GM19455 (cell line): ENCODE measurements at regions not wholly inside any gene's neighbourhood (a gene's known extent, or its start where the extent isn't known, plus 50 kb on each side); places are given as distances from the start of the nearest gene placed in this dataset.
"Not testable (repeated sequence)": the region's sequence is repeated elsewhere in the genome, so short reads cannot be mapped to it uniquely, and the experiment has no call there.

Experiments
- ATAC-seq: cut with Tn5 transposase; IDR thresholded peaks from one replicate; pipeline ENCODE4 v1.9.1; 2021; ENCODE audit not compliant: unreplicated experiment

DNA sequence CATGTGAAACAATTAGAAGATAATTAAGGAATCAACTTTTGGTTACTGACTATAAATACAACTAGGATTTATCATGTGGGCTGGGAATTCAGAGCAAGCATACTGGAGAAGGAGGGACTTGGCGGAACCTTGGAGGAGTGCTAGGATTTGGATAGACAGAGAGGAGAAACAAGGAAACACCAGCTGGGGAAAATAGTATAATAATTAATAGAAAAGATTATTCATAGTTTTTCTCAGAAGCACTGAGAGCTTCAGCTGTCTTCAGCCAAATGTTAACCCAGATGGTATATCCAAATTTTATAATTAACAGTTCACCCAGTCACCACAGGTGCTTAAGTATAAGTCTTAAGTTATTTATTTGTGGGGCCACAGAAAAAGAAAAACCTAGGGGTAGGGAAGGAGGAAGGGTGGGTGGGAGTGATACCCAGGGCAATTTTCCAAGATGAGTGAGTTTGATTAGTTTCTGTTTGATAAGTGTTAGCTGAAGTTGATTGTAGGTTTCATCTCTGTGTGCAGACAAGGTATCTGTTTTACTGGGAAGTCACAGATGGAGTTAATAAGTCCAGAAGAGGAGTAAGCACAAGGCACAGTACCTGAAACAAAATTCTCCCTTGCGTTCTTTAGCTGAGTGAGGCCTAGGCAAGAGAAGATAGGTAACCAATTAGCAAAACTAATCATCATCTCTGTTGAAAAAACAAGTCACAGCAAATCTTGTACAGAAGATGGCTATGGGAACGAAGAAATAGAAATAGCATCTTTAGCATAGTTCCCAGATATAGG, 175.5 kb downstream of the TFAP2B start:
- no peak for ATAC-seq

DNA sequence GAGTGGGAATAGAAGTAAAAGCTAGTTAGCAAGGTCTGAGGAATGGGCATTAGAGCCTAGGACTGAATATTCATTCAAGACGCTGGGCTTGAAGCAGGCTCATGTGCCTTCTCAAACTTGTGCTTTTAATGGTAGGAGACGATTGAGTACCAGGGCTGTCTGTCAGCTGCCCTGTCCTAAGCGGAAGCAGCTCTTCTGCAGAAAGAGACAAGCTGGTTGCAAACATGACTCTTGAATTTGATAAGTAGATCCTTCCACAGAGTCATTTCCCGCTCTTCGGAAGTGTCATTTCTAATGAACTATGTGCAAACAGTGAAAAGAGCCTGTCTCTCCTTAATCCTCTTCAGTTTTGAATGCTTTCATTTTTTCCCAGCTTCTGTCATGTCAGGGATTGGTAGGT, 176.4 kb downstream of the TFAP2B start:
- no peak for ATAC-seq

DNA sequence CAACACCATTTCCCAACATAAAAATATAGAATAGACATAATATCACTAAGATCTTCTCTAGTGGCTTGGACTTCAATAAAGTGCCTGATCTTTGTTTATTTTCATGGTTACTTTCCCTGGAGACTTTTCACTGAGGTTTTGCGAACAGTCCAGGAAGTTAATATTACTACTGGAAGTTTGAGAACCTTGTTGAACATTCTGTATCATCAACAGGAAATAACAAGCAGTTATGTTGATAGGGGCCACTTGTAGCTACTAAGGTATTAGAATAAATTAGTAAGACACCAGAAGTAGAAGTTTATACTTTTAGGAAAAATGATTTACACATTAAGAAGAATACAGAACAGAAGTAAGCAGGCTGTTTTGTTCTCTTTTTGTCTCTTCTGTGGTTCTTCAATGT, 180.2 kb downstream of the TFAP2B start:
- no peak for ATAC-seq

DNA sequence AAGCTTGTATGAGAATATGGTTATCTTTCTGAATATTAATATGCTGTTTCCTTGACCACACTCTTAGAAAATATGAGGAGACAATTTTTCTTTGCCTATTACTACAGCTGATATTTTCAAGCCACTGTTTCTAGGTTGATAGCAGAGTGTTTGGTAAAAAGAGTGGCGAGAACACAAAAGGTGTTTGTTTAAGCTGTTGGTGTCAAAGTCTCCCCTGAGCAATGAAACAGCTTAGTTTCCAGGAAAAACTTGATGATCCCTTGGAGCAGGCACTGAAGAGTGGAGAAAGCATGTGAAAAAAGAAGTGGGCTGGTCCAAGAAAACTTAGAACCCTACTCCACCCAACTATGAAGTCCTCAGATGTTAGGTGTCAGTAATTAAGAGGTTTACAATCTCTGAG, 182.7 kb downstream of the TFAP2B start:
- ATAC-seq = no peak

DNA sequence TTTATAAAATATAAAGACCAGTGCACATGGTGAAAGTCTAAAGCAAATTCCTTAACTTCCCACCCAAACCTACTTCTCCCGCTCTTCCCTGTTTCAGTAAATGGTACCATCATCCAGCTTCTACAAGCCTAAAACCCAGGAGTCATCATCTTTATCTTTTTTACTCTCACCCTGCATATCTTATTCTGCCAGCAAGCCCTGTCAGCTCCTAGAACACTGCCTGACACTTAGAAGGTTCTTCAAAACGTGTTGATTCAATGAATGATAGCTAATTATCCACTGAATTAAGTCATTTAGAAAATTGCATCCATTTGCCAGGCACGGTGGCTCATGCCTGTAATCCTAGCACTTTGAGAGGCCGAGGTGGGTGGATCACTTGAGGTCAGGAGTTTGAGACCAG, 185.7 kb downstream of the TFAP2B start:
- no peak for ATAC-seq

DNA sequence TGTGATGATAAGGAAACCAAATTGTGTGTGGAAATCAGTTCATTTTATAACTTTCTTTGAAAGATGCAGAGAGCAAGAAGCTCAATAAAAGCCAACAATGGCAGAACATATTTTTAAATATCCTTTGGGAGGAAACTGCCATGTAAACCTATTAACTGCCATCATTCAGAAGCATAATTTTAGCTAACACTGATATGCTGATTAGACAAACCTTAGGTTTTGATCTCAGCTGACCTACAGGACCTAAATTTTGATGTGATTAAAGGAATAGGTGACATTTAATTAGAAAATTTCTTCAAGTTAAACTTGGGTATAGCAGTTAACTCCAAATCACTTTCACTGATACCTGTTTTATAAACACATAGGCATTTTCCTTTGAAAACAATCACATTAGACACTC, 187.1 kb downstream of the TFAP2B start:
- ATAC-seq = no peak

DNA sequence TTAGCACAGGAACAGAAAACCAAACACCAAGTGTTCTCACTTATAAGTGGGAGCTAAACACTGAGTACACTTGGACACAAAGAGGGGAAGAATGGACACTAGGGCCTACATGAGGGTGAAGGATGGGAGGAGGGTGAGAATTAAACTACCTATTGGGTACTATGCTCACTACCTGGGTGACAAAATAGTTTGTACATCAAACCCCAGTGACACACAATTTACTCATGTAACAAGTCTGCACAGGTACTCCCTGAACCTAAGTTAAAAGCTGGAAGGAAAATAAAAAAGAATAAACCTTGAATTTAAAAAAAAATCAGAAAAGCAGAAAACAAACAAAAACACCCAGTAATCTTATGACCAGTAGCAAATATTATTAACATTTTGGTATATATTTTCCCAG, 188.6 kb downstream of the TFAP2B start:
- no peak for ATAC-seq

DNA sequence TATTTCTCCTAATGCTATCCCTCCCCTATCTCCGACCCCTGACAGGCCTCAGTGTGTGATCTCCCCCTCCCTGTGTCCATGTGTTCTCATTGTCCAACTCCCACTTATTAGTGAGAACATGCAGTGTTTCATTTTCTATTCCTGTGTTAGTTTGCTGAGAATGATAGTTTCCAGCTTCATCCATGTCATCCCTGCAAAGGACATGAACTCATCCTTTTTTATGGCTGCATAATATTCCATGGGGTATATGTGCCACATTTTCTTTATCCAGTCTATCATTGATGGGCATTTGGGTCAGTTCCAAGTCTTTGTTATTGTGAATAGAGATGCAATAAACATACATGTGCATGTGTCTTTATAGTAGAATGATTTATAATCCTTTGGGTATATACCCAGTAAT, 190.0 kb downstream of the TFAP2B start:
- not testable (repeated sequence) for ATAC-seq

DNA sequence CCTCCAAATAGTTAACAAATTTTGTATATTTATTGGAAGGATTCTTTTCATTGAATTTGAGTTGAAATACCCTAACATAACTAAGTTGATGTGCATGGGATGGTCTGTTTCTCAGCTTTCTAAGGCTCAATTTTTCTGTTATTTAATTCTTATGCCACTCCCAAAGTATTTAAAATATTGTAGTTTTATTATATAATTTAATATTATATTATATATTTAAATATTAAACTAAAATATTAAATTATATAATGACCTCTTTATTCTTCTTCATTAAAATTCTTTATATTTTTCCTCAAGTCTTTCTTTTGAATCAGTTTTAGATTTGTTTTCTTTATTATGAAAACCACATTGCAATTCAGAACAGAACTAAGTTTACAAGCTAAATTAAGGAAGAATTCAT, 194.7 kb downstream of the TFAP2B start:
- ATAC-seq = no peak

DNA sequence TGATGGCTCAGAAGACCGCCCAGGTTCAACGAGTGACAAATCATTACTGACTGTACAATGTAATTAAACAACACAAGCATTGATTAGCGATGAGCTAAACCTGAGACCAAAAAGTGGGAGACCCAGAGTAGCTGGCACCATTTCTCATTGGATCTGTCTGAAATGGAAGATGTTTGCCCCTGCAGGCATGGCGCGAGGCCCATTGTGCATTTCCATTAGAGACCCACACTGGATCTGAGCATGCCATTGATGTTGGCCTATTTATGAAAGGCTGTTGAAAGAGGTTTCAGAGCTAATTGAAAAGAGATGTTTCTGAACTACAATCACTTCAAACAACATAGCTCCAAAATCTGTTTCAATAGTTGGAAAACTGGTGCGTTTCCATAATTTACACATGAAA, 196.7 kb downstream of the TFAP2B start:
- no peak for ATAC-seq

DNA sequence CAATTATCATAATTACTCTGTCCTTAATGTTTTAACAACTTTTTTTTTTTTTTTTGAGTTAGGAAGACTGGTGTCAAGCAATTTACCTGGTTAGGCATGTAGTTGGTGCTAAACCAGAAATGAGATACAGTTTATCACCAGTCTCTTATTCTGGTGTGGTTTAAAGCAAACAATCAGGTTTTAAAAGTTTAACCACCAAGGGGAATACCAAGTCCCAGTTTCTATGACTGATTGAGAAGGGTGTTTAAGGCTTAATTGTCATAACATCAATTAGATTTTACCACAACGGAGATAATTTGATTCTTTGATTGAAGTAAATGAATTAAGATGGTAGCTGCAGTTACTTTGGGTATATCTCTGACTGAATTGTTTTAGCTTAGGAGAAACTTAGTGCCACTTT, 197.8 kb downstream of the TFAP2B start:
- ATAC-seq = no peak

DNA sequence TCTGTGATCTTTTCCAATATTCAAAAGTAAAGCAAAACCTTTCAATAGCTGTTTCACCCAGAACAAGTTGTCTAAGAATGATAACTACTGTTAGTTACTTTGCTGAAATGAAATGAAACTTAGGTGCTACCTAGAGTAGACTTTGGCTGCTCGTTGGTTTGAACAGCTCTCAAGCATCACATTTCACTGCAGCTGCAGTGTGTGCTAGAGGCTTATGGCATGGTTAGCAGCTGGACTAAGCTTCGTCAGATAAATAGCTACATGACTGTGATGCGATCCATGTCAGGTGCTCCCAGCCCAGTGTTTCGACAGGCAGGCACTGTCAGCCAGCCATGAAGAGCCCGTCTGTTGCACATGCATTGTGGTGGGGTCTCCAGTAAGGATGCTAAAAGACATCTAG, 201.1 kb downstream of the TFAP2B start:
- ATAC-seq = no peak

DNA sequence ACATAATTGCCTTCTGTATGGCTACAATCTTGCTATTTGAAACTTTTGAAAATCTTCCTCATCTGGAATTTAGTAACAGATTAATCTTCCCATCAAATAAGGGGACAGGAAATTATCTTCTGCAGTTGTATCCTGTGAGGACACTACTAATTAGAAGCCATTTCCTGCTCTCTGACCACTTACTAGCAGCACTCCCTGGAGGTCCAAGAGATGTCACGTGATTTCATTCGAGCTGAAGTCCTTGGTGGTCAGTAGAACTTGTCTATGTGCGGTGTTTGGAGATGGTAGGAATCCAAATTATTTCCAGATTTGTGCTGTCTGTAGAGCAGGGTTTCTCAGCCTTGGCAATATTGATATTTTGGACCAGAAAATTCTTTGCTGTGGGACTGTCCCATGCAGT, 202.5 kb downstream of the TFAP2B start:
- ATAC-seq = no peak

DNA sequence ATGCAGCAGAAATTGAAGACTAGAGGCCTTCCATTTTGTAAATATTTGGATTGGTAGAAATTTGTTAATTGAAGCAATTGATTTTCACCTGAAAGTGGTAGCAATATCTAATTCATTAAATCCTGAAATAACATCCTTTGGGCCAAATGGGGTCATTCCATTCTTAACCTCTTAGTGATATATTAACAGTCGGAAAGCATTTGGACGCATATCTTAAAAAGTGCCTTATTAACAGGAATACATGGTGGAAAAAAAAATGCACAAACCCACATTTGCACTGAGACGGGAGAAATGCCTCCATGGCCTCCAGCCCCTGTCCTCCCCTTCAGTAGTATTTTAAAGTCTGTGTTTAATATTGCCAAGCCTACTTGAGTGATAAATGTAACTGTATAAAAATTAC, 205.5 kb downstream of the TFAP2B start:
- ATAC-seq = no peak

DNA sequence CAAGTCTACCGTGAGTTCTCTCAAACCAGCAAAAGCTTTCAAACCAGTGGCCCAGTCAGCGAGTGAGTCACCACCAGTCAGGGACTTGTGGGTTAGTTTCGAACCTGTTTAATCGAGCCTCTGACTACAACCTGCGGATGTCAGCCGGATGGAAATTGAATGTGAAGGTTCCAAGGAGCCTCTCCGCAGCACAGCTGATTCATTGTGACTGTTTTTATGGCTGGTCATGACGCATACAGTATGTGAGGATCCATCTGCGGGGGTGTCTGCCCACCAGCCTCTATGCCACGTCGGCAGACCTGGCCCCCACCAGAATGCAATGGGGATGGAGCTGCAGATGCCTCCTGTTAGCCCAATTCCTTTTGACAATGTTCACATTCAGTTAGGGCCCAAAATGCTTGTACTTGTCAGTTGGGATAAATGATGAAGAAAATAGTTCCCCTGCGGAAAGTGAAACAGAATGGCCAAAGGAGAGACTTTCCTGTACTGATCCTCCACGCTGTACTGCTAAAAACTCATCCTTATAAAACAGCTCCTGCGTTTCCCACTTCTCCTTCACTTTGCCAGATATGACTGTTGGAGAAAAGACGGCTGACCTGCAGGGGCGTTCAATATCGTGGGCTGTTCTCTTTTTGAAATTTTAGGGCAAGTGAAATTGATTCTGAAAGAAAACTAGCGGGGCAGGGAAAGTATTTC, 206.6 kb downstream of the TFAP2B start:
- no peak for ATAC-seq

DNA sequence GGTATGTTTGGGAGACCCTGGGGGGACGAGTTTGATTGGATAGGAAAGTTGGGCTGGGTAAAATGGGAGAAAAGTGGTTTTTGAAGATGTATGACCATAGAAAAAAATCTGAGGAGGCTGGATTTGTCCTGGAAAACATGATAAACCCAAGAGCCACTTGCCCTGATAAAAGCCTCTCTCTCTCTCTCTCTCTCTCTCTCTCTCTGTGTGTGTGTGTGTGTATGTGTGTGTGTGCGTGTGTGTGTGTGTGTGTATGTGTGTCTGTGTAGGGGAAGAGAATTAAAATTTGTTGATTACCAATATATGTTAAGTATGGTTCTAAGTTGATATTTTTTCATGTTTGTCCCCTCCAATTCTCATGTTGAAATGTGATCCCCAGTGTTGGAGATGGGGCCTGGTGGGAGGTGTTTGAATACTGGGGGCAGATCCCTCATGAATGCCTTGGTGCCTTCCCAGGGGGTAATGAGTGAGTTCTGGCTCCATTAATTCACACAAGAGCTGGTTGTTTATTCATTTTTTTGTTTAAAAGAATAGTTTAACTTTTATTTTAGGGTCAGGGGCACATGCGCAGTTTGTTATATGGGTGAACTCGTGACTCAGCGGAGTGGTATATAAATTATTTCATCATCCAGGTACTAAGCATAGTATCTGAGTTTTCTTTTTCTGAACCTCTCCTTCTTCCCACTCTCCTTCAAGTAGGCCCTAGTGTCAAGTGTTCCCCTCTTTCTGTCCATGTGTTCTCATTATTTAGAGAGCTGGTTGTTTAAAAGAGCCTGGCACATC, 208.8 kb downstream of the TFAP2B start:
- no peak for ATAC-seq

DNA sequence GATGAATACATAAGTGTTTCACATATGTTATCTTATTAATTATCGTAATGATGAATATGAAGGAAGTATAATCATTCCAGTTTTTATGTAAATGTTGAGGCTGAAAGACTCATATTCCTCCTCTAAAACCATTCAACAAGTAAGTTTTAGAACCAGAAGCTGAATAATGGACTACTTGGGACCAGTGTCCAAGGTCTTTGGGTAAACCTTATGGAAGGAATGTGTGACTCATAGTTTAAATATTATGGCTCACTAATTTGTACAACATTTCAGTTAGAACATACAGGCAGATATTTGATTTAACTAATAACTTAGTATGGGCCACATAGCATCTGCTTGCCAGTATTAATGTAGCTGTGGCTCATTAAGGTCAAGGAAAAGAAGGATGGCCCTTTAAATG, 209.6 kb downstream of the TFAP2B start:
- ATAC-seq = no peak

DNA sequence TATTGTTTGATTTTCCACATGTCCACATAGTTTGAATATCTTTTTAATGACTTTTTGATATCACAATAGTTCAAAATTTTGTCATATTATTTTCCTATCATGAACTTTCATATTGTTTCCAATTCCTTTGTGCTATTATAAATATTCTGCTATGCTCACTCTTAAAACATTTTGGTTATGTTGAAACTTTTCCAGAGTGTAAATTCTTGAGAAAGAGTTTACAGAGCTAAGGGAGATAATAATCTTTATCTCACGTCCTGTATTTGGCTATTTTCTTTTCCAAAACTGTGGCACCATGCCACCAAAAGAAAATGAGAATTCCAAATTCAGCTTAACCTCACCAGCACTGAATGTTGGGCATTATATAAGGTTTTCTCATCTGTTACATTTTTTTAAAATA, 210.9 kb downstream of the TFAP2B start:
- ATAC-seq = no peak

DNA sequence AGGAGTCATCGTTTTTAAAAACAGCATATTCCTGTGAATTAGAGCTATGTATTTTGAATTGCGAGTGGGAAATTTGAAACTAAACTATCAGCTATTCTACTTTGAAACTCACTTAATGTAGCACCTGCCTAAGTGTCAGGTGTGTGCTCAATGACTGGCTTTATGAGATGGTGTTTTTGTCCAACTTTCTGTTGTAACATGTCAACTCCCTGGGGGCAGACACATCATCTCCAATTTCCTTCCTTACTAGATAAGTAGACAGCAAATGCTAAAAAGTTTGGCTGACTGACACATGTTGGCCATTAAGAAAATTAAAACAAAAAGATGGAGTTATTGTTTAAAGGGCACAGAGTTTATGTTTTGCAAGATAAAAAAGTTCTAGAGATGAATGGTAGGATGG, 226.9 kb downstream of the TFAP2B start:
- ATAC-seq = no peak

DNA sequence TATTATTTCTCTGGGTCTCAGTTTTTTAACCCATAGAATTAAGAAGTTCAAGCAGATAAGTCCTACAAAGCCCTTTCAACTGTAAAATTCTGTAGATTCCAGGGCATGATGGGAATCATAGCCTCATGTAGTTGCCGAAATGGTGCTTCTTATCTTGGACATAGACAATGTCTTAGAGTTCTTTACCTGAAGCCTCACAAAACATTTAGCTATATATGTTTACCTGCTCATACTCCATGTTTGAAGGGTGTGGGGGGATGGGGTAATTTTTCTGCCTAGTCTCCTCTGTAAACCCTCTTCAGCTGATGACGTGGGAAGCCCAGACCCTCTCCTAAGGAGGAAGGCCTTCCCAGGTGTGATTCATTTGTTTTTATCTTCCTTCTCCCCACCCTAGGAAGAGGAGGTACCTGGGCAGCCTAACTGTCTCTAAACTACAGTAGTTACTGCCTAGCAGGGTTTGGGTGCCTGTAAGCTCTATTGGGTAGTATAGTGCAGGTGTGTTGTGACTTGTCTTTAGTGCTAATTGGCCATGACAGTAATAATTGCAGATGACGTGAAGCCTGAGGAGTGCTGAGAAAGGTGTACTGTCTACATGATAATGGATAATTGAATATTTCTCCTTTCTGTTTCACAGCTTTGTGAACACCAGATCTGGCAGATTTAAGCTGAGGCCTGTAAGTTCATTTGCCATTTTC, 230.8 kb downstream of the TFAP2B start:
- no peak for ATAC-seq
